ENCODE measurements at regions not wholly inside any gene's neighbourhood (a gene's known extent, or its start where the extent isn't known, plus 50 kb on each side); places are given as distances from the start of the nearest gene placed in this dataset.
A peak's percentile ranks its signal among the peaks of the same experiment; 100 is the strongest.

DNA sequence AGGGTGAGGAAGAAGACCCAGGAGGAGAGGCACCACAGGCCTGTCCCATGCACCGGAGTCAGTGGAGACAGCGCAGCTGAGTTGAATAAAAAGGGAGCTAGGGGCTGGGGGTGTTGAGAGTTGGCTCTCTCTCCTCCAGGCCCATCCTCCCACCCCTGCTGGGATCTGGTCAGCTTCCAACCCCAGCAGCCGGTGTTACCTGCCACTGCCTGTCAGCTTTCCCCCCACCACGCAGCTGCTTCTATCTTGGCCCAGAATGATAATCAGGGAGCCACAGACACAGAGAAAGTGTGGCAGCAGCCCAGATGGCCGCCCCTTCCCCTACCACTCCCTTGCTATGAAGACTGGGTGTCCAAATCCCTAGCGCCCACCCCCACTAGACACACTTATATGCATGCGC, 120.6 kb upstream of the RPL38 start:
- ATAC-seq (ENCODE audit: insufficient read depth, low FRiP score) (no peak), DNase-seq (peak in 1 of 3 donors; percentile 0)
- Histone ChIP-seq H3K4me3 (no peak overlapping the region), H3K27ac (ENCODE audit: low read depth in 1 of 2, low read length in 1 of 2) (no peak overlapping the region), H3K27me3 (ENCODE audit: control insufficient read depth in 3 of 3, insufficient read depth in 3 of 3, low read length in 2 of 3) (no peaks in the 10 kb centered on the region), H3K9me3 (ENCODE audit: control insufficient read depth in 4 of 4, insufficient read depth in 3 of 4, low read length in 3 of 4) (peaks cover 0 to 3% (median 0%) of the 10 kb centered on the region in 4 donors), H3K4me1 (ENCODE audit: control insufficient read depth in 5 of 5, insufficient read depth in 5 of 5, low read length in 5 of 5) (no peaks in the 10 kb centered on the region), H3K9ac (ENCODE audit: insufficient read depth in 1 of 2, low read length in 2 of 2) (no peak overlapping the region), H3K36me3 (ENCODE audit: control insufficient read depth in 4 of 4, insufficient read depth in 4 of 4, low read length in 4 of 4) (no peaks in the 10 kb centered on the region)
- 72 to 74% methylated on average over 7 of the region's 7 CpGs for WGBS, 2 donors
- TF ChIP-seq, protein P1, sequence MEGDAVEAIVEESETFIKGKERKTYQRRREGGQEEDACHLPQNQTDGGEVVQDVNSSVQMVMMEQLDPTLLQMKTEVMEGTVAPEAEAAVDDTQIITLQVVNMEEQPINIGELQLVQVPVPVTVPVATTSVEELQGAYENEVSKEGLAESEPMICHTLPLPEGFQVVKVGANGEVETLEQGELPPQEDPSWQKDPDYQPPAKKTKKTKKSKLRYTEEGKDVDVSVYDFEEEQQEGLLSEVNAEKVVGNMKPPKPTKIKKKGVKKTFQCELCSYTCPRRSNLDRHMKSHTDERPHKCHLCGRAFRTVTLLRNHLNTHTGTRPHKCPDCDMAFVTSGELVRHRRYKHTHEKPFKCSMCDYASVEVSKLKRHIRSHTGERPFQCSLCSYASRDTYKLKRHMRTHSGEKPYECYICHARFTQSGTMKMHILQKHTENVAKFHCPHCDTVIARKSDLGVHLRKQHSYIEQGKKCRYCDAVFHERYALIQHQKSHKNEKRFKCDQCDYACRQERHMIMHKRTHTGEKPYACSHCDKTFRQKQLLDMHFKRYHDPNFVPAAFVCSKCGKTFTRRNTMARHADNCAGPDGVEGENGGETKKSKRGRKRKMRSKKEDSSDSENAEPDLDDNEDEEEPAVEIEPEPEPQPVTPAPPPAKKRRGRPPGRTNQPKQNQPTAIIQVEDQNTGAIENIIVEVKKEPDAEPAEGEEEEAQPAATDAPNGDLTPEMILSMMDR (IDR thresholded peaks at IDR 0.05; ENCODE audit: control extremely low read depth, extremely low read depth), result no peak

DNA sequence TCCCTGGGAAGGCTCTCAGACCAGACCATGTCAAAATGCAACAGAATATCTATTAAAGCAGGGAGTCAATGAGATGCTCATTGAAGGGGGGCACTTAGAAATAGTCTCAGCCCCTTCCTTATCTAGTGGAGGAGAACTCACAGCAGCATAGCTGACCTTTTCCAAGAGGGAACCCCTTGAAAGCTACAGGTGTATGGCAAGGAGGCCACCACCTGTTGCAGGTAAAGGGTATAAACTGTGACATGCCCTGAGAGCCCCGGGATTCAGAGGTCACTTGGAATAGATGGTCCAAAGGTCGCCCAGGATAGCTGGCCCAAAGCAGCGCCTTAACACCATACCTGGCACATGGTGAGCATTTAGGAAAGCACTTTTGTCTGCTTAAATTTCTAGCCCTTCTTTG, 120.2 kb upstream of the RPL38 start:
- Histone ChIP-seq H3K9ac (ENCODE audit: insufficient read depth in 1 of 2, low read length in 2 of 2) (no peak overlapping the region), H3K4me3 (no peak overlapping the region), H3K36me3 (ENCODE audit: control insufficient read depth in 4 of 4, insufficient read depth in 4 of 4, low read length in 4 of 4) (no peaks in the 10 kb centered on the region), H3K27me3 (ENCODE audit: control insufficient read depth in 3 of 3, insufficient read depth in 3 of 3, low read length in 2 of 3) (no peaks in the 10 kb centered on the region), H3K9me3 (ENCODE audit: control insufficient read depth in 4 of 4, insufficient read depth in 3 of 4, low read length in 3 of 4) (peaks cover 0 to 3% (median 0%) of the 10 kb centered on the region in 4 donors), H3K4me1 (ENCODE audit: control insufficient read depth in 5 of 5, insufficient read depth in 5 of 5, low read length in 5 of 5) (no peaks in the 10 kb centered on the region), H3K27ac (ENCODE audit: low read depth in 1 of 2, low read length in 1 of 2) (no peak overlapping the region)
- DNase-seq (no peak), ATAC-seq (ENCODE audit: insufficient read depth, low FRiP score) (no peak)
- TF ChIP-seq, protein P1 (IDR thresholded peaks at IDR 0.05; ENCODE audit: control extremely low read depth, extremely low read depth), result no peak
- WGBS, 2 donors, result 77 to 88% methylated on average over 3 of the region's 3 CpGs

DNA sequence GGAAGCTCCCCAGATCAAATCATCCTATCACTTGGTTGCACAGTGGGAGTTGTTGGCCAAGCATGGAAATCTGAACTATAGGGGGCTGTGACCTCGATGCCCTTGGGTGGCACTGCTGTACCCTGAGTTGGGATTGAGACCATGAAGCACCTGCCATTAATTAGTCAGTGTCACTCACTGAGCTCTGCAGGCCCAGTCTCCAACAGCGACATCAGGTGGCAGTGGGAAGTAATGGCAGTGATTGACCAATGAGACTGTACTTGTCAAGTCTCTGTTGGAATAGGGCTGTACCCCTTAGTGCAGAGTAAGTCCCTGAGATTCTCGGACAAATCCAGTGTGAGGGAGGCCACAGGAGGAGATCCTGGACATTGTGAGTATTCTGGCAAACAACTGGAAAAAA, 118.0 kb upstream of the RPL38 start:
- Histone ChIP-seq H3K27me3 (ENCODE audit: control insufficient read depth in 3 of 3, insufficient read depth in 3 of 3, low read length in 2 of 3) (no peaks in the 10 kb centered on the region), H3K27ac (ENCODE audit: low read depth in 1 of 2, low read length in 1 of 2) (no peak overlapping the region), H3K4me1 (ENCODE audit: control insufficient read depth in 5 of 5, insufficient read depth in 5 of 5, low read length in 5 of 5) (peaks cover 0 to 6% (median 0%) of the 10 kb centered on the region in 5 donors), H3K36me3 (ENCODE audit: control insufficient read depth in 4 of 4, insufficient read depth in 4 of 4, low read length in 4 of 4) (no peaks in the 10 kb centered on the region), H3K9me3 (ENCODE audit: control insufficient read depth in 4 of 4, insufficient read depth in 3 of 4, low read length in 3 of 4) (peaks cover 0 to 5% (median 0%) of the 10 kb centered on the region in 4 donors), H3K9ac (ENCODE audit: insufficient read depth in 1 of 2, low read length in 2 of 2) (no peak overlapping the region), H3K4me3 (no peak overlapping the region)
- TF ChIP-seq, protein P1 (IDR thresholded peaks at IDR 0.05; ENCODE audit: control extremely low read depth, extremely low read depth), result no peak
- WGBS, 2 donors, result 60 to 61% methylated on average over 3 of the region's 3 CpGs
- ATAC-seq (ENCODE audit: insufficient read depth, low FRiP score), result no peak
- peak in 1 of 3 donors; percentile 8 for DNase-seq

DNA sequence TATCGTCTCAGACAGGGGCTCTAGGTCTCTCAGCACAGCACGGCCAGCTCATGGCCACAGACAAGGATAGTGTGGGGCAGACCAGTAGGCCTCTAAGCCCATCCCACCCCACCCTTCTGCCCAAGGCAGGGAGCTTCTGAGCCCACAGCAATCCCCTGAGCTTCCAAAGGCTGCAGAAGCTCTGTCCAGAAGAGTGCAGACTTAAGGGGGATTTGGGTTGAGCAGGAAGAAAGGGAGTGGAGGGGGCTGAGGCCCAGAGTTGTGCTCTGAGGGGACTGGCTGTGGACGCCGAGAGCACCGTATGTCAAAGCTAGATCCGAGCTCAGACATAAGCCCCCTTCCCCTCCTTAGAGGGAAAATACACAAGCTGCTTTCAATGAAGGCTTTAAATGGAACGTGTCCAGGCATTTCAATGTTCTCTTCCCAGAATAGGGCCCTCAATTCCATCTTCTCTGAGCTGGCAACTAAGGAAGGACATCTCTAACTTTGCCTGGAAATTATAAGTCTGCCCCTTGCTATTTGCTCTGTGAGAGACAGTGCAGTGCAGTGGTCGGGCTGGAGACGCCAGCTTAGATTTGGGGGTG, 116.4 kb upstream of the RPL38 start:
- H3K9me3 ChIP-seq (ENCODE audit: control insufficient read depth in 4 of 4, insufficient read depth in 3 of 4, low read length in 3 of 4), result peaks cover 0 to 5% (median 0%) of the 10 kb centered on the region in 4 donors
- ATAC-seq (ENCODE audit: insufficient read depth, low FRiP score), result no peak
- WGBS, 2 donors, result 67 to 79% methylated on average over 9 of the region's 9 CpGs

More for the DNA sequence above, 116.4 kb upstream of the RPL38 start:
- TF ChIP-seq, protein P1 (IDR thresholded peaks at IDR 0.05; ENCODE audit: control extremely low read depth, extremely low read depth), result no peak
- no peak for DNase-seq
- Histone ChIP-seq H3K4me1 (ENCODE audit: control insufficient read depth in 5 of 5, insufficient read depth in 5 of 5, low read length in 5 of 5) (peaks cover 0 to 6% (median 0%) of the 10 kb centered on the region in 5 donors), H3K4me3 (no peak overlapping the region), H3K27ac (ENCODE audit: low read depth in 1 of 2, low read length in 1 of 2) (no peak overlapping the region), H3K9ac (ENCODE audit: insufficient read depth in 1 of 2, low read length in 2 of 2) (no peak overlapping the region), H3K27me3 (ENCODE audit: control insufficient read depth in 3 of 3, insufficient read depth in 3 of 3, low read length in 2 of 3) (no peaks in the 10 kb centered on the region), H3K36me3 (ENCODE audit: control insufficient read depth in 4 of 4, insufficient read depth in 4 of 4, low read length in 4 of 4) (no peaks in the 10 kb centered on the region)

Measured in lung (tissue), 11 donors.